ENCODE measurements at regions not wholly inside any gene's neighbourhood (a gene's known extent, or its start where the extent isn't known, plus 50 kb on each side); places are given as distances from the start of the nearest gene placed in this dataset.

DNA sequence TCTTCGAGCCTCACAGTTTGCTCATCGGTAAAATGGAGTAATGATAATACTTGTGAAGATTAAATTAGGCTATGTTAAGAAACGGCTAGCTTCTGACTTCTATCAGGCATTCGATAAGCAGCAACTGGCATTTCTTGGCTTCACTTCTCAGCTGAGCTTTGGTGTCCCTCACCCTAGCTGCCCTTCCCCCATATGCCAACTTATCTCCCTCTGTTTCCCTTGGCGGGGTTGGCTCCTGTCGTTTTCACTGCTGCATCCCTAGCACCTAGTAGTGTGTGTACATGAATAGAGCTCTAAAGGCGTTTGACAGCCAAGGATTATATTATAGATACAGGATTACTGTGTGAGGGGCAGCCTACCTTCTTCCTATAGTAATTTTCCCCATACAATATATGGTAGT lies 97.5 kb downstream of the TNFSF11 start:
- TF ChIP-seq BHLHE40 (IDR thresholded peaks at IDR 0.05; ENCODE audit: borderline replicate concordance): no peak
- TF ChIP-seq L3MBTL2 (conservative IDR thresholded peaks at IDR 0.05): no peak
- TF ChIP-seq FOXK2 (IDR thresholded peaks at IDR 0.05): no peak
- TF ChIP-seq SP1 (IDR thresholded peaks at IDR 0.05): no peak
- TF ChIP-seq ARNT (IDR thresholded peaks at IDR 0.05): no peak

Measured in HEK293T (cell line).